Lower lobe of right lung (tissue), 2 donors: ENCODE measurements at regions not wholly inside any gene's neighbourhood (a gene's known extent, or its start where the extent isn't known, plus 50 kb on each side); places are given as distances from the start of the nearest gene placed in this dataset.

ENCODE experiments used
- ATAC-seq, 2 donors: fragments of 200-7000 bp; cut with Tn5 transposase; one replicate each; pipeline ENCODE4 v1.9.1; 2020 to 2022; ENCODE audit warnings: mild to moderate bottlenecking in 2 of 2, moderate library complexity in 2 of 2
- DNase-seq: peaks from one replicate; pipeline ENCODE4 v3.0.0-alpha.2; 2020
- H3K27ac ChIP-seq: fragments of 200-600 bp; one replicate; pipeline ENCODE4 v1.8.0; 2022
- H3K27me3 ChIP-seq: fragments of 200-600 bp; one replicate; pipeline ENCODE4 v1.8.0; 2022; ENCODE audit warnings: low read depth
- H3K36me3 ChIP-seq: fragments of 200-600 bp; one replicate; pipeline ENCODE4 v1.8.0; 2022; ENCODE audit warnings: mild to moderate bottlenecking
- H3K4me1 ChIP-seq: fragments of 200-600 bp; one replicate; pipeline ENCODE4 v1.8.0; 2022
- H3K4me3 ChIP-seq: fragments of 200-600 bp; one replicate; pipeline ENCODE4 v1.8.0; 2022; ENCODE audit warnings: mild to moderate bottlenecking
- H3K9me3 ChIP-seq: fragments of 200-600 bp; one replicate; pipeline ENCODE4 v1.8.0; 2022
- CTCF ChIP-seq: fragments of 200-600 bp; IDR thresholded peaks from one replicate; pipeline ENCODE4 v1.8.0; 2022; ENCODE audit warnings: antibody characterized with exemption, mild to moderate bottlenecking
- intact Hi-C: fragments of 100-400 bp; cut with DNase I; formaldehyde crosslinking; loops from one replicate; pipeline ENCODE4 v1.11.0; 2022
- donor health status: DM: no; HTN: yes; CAD: no; lungs with severe emphysema.

GRCh38 chr6:78810146-78810545 is 57.2 kb upstream of the IRAK1BP1 start:
- Histone ChIP-seq H3K4me1 (no peaks in the 10 kb centered on the region), H3K36me3 (no peaks in the 10 kb centered on the region), H3K4me3 (no peak overlapping the region), H3K27me3 (no peaks in the 10 kb centered on the region), H3K27ac (no peak overlapping the region), H3K9me3 (no peaks in the 10 kb centered on the region)
- ATAC-seq (no peak), DNase-seq (no peak)
- peak; percentile 16 for TF ChIP-seq CTCF
- intact Hi-C loops, result no loop called here

GRCh38 chr6:78810698-78811097 is 56.7 kb upstream of the IRAK1BP1 start:
- intact Hi-C loops, result no loop called here
- Histone ChIP-seq H3K4me3 (no peak overlapping the region), H3K9me3 (no peaks in the 10 kb centered on the region), H3K27me3 (no peaks in the 10 kb centered on the region), H3K4me1 (no peaks in the 10 kb centered on the region), H3K27ac (no peak overlapping the region), H3K36me3 (no peaks in the 10 kb centered on the region)
- DNase-seq (no peak), ATAC-seq (no peak)
- no peak for TF ChIP-seq CTCF
